HEK293 (cell line): ENCODE measurements at regions not wholly inside any gene's neighbourhood (a gene's known extent, or its start where the extent isn't known, plus 50 kb on each side); places are given as distances from the start of the nearest gene placed in this dataset.

Experiments used
- PRDM10 ChIP-seq: fragments of 450-650 bp; formaldehyde crosslinking; IDR thresholded peaks from 2 replicates; pipeline ENCODE4 v1.5.1; 2016; ENCODE audit warnings: missing biosample characterization, missing genetic modification characterization
- ZBTB1 ChIP-seq: fragments of 450-650 bp; formaldehyde crosslinking; IDR thresholded peaks from 2 replicates; pipeline ENCODE4 v1.5.1; 2016; ENCODE audit warnings: missing biosample characterization, missing genetic modification characterization
- ZFP69B ChIP-seq: fragments of 450-650 bp; formaldehyde crosslinking; IDR thresholded peaks from 2 replicates; pipeline ENCODE4 v1.5.1; 2016; ENCODE audit warnings: missing biosample characterization, missing genetic modification characterization
- ZNF423 ChIP-seq: fragments of 450-650 bp; formaldehyde crosslinking; IDR thresholded peaks from 2 replicates; pipeline ENCODE4 v1.5.1; 2016; ENCODE audit warnings: missing biosample characterization, missing genetic modification characterization
- ZNF768 ChIP-seq: fragments of 450-650 bp; formaldehyde crosslinking; IDR thresholded peaks from 2 replicates; pipeline ENCODE4 v1.5.1; 2018; ENCODE audit warnings: missing biosample characterization, mild to moderate bottlenecking, missing genetic modification characterization
- ZNF830 ChIP-seq: fragments of 450-650 bp; IDR thresholded peaks from 2 replicates; pipeline ENCODE4 v1.5.0; 2018; ENCODE audit warnings: missing biosample characterization, missing genetic modification characterization, low read depth, mild to moderate bottlenecking, moderate library complexity
- TF ChIP-seq, protein P1 (sequence below): fragments of 450-650 bp; formaldehyde crosslinking; IDR thresholded peaks from 2 replicates; pipeline ENCODE4 v1.5.1; 2016; ENCODE audit warnings: missing biosample characterization, missing genetic modification characterization

GRCh38 chr2:154570501-154570900 is 128.0 kb upstream of the KCNJ3 start:
- TF ChIP-seq ZNF768, result no peak
- TF ChIP-seq ZNF423, result no peak
- TF ChIP-seq ZFP69B (tag by site-specific recombination), result no peak
- TF ChIP-seq, protein P1, sequence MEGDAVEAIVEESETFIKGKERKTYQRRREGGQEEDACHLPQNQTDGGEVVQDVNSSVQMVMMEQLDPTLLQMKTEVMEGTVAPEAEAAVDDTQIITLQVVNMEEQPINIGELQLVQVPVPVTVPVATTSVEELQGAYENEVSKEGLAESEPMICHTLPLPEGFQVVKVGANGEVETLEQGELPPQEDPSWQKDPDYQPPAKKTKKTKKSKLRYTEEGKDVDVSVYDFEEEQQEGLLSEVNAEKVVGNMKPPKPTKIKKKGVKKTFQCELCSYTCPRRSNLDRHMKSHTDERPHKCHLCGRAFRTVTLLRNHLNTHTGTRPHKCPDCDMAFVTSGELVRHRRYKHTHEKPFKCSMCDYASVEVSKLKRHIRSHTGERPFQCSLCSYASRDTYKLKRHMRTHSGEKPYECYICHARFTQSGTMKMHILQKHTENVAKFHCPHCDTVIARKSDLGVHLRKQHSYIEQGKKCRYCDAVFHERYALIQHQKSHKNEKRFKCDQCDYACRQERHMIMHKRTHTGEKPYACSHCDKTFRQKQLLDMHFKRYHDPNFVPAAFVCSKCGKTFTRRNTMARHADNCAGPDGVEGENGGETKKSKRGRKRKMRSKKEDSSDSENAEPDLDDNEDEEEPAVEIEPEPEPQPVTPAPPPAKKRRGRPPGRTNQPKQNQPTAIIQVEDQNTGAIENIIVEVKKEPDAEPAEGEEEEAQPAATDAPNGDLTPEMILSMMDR, result no peak
- TF ChIP-seq ZBTB1 (tag by site-specific recombination), result no peak
- TF ChIP-seq PRDM10 (tag by site-specific recombination), result no peak
- TF ChIP-seq ZNF830, result no peak
